Rectal smooth muscle tissue (tissue), 1 donor: ENCODE measurements at regions not wholly inside any gene's neighbourhood (a gene's known extent, or its start where the extent isn't known, plus 50 kb on each side); places are given as distances from the start of the nearest gene placed in this dataset.

Experiments
- H3K27ac ChIP-seq: one replicate; pipeline ENCODE4 v1.7.0; 2013; ENCODE audit warnings: low read depth, low read length, inconsistent platforms
- H3K27me3 ChIP-seq: one replicate; pipeline ENCODE4 v1.7.0; 2013; ENCODE audit warnings: low read length; ENCODE audit not compliant: control insufficient read depth, insufficient read depth
- H3K36me3 ChIP-seq: one replicate; pipeline ENCODE4 v1.7.0; 2013; ENCODE audit warnings: low read length; ENCODE audit not compliant: control insufficient read depth, insufficient read depth
- H3K4me1 ChIP-seq: one replicate; pipeline ENCODE4 v1.7.0; 2013; ENCODE audit warnings: low read length; ENCODE audit not compliant: control insufficient read depth, insufficient read depth
- H3K4me3 ChIP-seq: one replicate; pipeline ENCODE4 v1.7.0; 2013; ENCODE audit warnings: low read length
- H3K9ac ChIP-seq: one replicate; pipeline ENCODE4 v1.7.0; 2013; ENCODE audit warnings: low read length

DNA sequence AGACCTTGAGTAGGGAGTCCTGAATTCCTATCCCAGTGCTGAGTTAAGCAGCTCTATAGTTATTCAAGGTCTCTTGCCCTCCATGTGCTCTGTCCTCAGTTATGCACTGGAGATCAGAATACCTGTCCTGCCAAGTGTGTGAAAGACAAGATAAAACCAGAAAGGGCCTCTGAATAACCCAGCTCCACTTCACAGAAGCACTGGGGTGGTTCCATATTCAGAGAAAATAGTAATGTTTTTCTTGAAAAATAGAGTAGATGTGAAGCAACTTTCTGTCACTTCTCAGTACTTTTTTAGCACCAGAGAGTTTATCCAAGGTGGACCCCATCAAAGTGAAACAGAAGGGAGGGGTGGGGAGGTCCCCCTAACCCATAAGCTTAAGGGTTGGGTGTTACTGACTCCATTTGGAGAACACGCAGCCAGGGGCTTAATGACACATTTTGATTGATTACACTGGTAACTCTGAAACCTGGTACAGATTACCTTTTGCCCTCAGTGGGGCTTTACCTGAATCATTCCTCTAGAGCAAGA is 509.8 kb upstream of the JARID2 start:
- Histone ChIP-seq H3K27ac (no peak overlapping the region), H3K9ac (no peak overlapping the region), H3K36me3 (no peaks in the 10 kb centered on the region), H3K4me1 (no peaks in the 10 kb centered on the region), H3K4me3 (no peak overlapping the region), H3K27me3 (no peaks in the 10 kb centered on the region)

DNA sequence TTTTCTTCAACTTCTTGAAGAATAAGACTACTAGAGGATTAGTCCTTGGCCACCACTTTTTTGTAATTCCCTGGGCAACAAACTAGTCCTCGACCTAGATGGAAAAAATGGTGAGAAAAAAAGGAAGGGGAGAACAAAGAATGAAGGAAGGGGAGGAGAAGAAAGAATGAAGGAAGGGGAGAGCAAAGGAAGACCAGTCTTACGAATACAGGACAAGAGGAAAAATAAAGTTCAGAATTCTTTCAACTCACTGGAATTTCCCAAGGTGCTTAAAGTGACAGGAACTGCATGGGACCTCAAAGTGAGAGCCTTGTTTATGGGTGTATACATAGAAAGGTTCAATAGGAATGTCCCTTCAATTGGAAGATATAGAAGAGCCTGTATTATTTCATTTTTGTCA is 509.3 kb upstream of the JARID2 start:
- H3K4me1 ChIP-seq = no peaks in the 10 kb centered on the region
- no peak overlapping the region for H3K27ac ChIP-seq
- no peaks in the 10 kb centered on the region for H3K27me3 ChIP-seq
- H3K4me3 ChIP-seq = no peak overlapping the region
- no peaks in the 10 kb centered on the region for H3K36me3 ChIP-seq
- H3K9ac ChIP-seq = no peak overlapping the region

DNA sequence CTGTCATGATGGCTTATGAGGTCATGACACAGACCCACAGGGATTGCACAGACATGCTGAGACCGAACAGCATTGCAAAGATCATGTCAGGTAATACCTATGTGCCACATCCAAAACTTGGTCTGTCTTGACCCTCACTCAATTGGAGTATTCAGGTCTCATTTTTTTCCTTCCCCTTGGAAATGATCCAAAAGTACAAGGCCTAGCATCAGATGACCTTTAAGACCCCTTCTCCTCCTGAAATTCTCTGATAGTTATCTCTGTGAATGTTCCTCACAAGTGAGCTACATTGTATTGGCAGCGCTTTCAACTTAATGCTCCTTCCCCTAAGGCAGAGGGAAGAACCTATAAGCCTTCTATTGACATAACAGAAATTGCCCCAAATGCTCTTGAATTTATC is 507.4 kb upstream of the JARID2 start:
- no peak overlapping the region for H3K27ac ChIP-seq
- H3K4me1 ChIP-seq = no peaks in the 10 kb centered on the region
- H3K27me3 ChIP-seq = no peaks in the 10 kb centered on the region

DNA sequence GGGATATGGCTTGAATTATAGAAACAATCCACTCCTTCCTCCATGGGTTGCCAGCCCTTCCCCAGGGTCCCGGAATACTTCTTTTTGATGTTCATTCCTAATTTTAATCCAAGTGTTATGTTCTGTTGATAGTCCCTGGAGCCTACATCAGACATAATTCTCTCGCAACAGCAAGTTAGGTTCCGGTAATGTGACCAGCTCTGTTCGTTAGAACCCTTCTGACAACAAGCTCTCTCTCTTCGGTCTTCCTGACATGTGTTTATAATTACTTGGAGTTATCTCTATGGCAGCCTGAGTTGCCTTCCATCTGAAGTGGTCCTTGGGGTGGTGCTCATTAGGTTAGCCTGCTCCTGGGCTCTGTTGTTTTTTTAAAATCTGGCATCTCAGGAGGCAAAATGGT is 506.9 kb upstream of the JARID2 start:
- Histone ChIP-seq H3K27ac (no peak overlapping the region), H3K4me1 (no peaks in the 10 kb centered on the region), H3K9ac (no peak overlapping the region), H3K36me3 (no peaks in the 10 kb centered on the region), H3K4me3 (no peak overlapping the region), H3K27me3 (no peaks in the 10 kb centered on the region)

More for the DNA sequence above, 507.4 kb upstream of the JARID2 start:
- H3K9ac ChIP-seq = no peak overlapping the region
- no peaks in the 10 kb centered on the region for H3K36me3 ChIP-seq
- no peak overlapping the region for H3K4me3 ChIP-seq

DNA sequence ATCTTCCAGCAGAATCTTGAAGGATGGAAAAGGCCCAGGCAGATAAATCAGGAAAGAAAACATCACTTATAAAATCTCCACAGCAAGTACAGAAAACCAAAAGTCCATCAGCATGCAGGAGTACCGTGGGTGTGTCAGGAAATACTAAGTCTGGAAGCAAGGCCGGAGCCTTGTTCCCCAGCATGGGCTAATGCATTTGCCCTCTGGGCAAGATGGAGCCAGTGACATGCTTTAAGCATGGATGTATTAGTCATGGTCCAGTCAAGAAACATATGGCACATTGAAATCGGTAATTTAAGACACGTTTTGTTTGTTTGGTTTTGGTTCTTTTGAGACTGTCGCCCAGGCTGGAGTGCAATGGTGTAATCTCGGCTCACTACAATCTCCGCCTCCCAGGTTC is 506.0 kb upstream of the JARID2 start:
- H3K4me3 ChIP-seq = no peak overlapping the region
- H3K9ac ChIP-seq = no peak overlapping the region
- no peaks in the 10 kb centered on the region for H3K4me1 ChIP-seq
- no peak overlapping the region for H3K27ac ChIP-seq
- no peaks in the 10 kb centered on the region for H3K27me3 ChIP-seq
- H3K36me3 ChIP-seq = no peaks in the 10 kb centered on the region

DNA sequence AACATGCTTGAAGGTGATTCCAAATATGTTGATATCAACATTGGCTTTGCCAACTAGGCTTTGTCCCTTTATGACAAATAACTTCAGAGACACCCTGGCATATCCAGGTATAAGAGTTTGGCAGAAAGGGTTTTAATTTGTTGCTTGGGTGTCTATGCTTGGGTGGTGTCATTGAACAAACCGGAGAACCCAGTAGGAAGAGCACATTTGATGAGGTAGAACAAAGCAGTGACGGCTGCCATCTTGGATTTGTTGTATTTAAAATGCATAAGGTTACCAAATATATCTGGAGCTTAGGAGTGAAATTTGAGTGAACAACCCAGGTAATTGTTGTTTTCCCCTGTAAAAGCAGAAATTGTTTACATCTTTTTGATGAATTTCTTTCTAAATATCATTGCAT is 503.7 kb upstream of the JARID2 start:
- Histone ChIP-seq H3K27me3 (no peaks in the 10 kb centered on the region), H3K36me3 (no peaks in the 10 kb centered on the region), H3K9ac (no peak overlapping the region), H3K4me1 (no peaks in the 10 kb centered on the region), H3K27ac (no peak overlapping the region), H3K4me3 (no peak overlapping the region)

DNA sequence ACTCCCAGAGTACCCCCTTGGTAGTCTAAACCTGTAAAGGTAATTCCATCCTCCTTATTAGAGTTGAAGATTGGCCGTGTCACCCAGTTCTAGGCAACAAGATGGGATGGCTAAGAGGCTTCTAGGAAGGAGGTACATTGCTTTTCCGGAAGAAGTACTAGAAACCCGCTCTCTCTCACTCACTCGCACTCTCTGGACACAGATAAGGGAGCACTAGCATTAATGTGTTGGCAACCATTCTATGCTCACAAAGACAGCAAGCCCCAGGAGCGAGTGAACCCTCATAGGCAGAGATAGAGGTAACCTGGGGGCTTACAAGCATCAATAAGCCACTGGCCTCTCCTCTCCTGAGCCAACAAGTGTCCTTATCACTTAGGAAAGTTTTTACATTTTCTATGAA is 503.2 kb upstream of the JARID2 start:
- no peaks in the 10 kb centered on the region for H3K4me1 ChIP-seq
- no peaks in the 10 kb centered on the region for H3K36me3 ChIP-seq
- no peak overlapping the region for H3K4me3 ChIP-seq
- no peak overlapping the region for H3K27ac ChIP-seq
- H3K9ac ChIP-seq = no peak overlapping the region
- H3K27me3 ChIP-seq = no peaks in the 10 kb centered on the region

DNA sequence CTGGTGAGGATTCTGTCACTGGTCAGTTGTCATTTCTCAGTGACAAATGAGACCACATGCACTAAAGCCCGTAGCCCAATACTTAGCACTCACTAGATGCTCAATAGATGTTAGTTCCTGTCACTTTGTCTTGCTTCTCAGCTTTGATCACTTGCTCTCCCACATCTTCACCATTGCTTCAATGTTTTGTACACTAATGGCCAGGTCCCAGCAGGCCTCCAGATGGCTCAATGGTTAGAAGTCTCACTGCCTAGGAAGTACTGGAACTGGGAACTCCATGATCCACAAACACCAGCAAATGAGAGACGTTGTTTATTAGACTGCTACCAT is 502.8 kb upstream of the JARID2 start:
- Histone ChIP-seq H3K36me3 (no peaks in the 10 kb centered on the region), H3K27me3 (no peaks in the 10 kb centered on the region), H3K4me3 (no peak overlapping the region), H3K9ac (no peak overlapping the region), H3K4me1 (no peaks in the 10 kb centered on the region), H3K27ac (no peak overlapping the region)

DNA sequence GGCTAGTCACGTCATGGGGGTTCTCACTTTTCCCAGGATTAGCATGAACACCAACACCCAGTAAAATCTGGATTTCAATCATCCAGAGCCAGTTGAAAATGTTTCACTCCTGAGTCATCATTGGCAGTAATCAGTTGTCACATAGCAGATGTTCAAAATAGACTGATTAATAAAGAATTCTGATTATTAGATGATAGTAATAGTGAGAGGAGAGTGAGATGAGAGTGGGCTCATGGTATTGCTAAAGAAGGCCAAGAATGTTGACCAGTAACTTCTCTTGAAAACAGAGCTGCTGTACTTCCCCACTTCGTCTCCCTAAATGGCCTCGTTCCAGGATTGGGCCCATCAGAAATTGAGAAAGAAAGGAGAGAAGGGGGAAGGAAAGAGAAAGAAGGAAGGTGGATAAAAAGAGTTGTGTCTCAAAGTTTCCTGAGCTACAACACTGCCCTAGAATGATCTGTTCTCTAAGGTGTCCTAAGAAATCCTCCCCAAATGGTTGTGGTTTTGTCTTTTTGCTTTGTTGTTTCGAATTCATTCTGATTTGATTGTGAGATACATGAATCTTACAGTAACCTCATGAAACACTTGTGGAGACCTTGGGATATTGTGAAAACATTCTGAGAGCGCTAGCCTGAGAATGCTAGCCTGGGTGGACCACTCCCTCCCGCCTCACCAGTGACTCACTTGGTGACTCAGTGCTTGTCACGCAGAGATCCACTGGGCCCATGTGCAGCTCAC is 502.2 kb upstream of the JARID2 start:
- H3K27ac ChIP-seq = no peak overlapping the region

DNA sequence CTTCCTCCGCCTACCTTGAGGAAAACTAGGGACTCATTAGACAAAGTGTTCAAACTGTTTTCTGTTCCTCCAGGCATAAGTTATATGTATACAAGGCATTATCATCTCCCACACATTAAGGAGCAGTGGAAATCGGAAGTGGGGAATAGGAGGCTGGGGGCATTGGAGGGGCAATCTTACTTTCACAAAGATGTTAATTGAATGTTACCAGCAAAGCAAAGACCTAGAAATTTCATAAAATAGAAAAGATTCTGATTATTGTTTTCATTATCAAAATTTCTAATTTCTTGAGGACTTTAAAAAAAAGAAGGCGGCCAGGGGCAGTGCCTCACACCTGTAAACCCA is 501.7 kb upstream of the JARID2 start:
- Histone ChIP-seq H3K27me3 (no peaks in the 10 kb centered on the region), H3K4me1 (no peaks in the 10 kb centered on the region), H3K36me3 (no peaks in the 10 kb centered on the region), H3K4me3 (no peak overlapping the region), H3K9ac (no peak overlapping the region), H3K27ac (no peak overlapping the region)

More for the DNA sequence above, 502.2 kb upstream of the JARID2 start:
- no peak overlapping the region for H3K9ac ChIP-seq
- H3K4me3 ChIP-seq = no peak overlapping the region
- H3K4me1 ChIP-seq = no peaks in the 10 kb centered on the region
- no peaks in the 10 kb centered on the region for H3K36me3 ChIP-seq
- no peaks in the 10 kb centered on the region for H3K27me3 ChIP-seq

DNA sequence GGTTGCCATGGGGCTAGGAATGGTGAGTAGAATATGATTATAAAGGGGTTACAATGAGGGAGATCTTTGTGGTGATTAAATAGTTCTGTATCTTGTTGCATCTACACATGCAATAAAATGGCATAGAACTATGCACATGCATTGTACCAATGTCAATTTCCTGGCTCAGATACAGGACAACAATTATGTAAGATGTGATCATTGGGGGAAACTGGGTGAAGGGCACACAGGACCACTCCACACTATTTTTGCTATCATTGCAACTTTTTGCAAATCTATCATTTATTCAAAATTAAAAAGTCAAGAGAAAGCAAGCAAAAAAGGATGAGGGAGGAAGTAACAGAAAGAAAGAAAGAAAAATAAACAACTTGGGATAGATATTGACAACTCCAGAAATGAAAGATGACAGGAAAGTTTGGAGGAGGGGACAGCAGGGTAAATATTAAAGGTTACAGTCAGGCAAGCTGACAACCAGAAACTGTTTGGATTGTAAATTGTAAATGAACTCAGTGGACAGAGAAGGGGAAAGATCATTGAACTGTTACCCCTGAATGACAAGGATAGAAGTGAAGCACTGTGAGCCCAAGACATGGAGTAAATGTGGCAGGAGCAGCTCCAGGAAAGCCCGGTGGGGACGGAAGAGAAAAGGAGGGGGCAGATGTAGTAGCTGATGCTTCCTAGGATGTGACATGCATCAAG is 499.6 kb upstream of the JARID2 start:
- H3K27me3 ChIP-seq = no peaks in the 10 kb centered on the region
- no peak overlapping the region for H3K27ac ChIP-seq
- H3K4me1 ChIP-seq = no peaks in the 10 kb centered on the region
- no peaks in the 10 kb centered on the region for H3K36me3 ChIP-seq
- no peak overlapping the region for H3K9ac ChIP-seq
- H3K4me3 ChIP-seq = no peak overlapping the region

DNA sequence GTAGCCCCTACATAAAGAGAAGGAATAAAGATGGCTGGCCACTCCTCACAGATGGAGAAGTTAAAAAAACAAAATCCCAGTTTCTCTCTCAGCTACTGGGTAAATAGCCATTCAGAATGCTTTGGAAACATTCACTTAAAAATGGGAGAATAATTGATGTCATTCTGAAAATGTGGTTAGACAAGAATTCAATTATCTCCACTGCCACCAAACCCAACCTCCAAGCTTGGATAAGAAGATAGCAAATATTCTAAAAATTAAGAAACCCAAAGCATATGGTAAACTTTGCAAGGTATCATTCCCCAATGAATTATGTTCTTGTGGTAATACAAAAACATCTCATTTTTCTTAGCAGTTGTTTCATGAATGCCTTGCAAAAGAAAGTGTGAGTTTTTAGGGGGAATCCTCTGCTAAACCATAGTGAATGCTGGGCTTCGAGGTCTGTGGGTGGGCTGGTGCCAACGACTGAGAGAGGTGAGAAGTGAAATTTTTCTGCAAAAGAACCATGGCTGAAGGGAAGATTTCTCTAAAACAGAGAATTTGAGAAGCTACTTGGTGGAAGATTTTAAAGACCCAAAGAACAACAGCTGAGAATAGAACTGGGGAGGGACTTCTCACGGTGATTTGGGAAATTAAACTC is 497.9 kb upstream of the JARID2 start:
- Histone ChIP-seq H3K4me3 (no peak overlapping the region), H3K4me1 (no peaks in the 10 kb centered on the region), H3K36me3 (no peaks in the 10 kb centered on the region), H3K27ac (no peak overlapping the region), H3K9ac (no peak overlapping the region), H3K27me3 (no peaks in the 10 kb centered on the region)
